HL-60 (cell line): ENCODE measurements at regions not wholly inside any gene's neighbourhood (a gene's known extent, or its start where the extent isn't known, plus 50 kb on each side); places are given as distances from the start of the nearest gene placed in this dataset.

Experiments used
- DNase-seq, 2 experiments: peaks; one replicate each; pipeline ENCODE4 v3.0.0-alpha.2; 2010 to 2020; ENCODE audit warnings: low read depth in 1 of 2, low spot score in 1 of 2
- H3K27ac ChIP-seq: fragments of 250-450 bp; sonication (Bioruptor Pico); replicated peaks from 2 replicates; pipeline ENCODE4 v1.5.1; 2020; ENCODE audit warnings: mild to moderate bottlenecking, moderate library complexity
- H3K27me3 ChIP-seq: fragments of 250-450 bp; sonication (Bioruptor Pico); 2 replicates; pipeline ENCODE4 v1.5.1; 2021; ENCODE audit warnings: mild to moderate bottlenecking, moderate library complexity; ENCODE audit not compliant: insufficient read depth, poor library complexity, severe bottlenecking
- H3K4me3 ChIP-seq: replicated peaks from 2 replicates; pipeline ENCODE4 v1.5.1; 2011; ENCODE audit warnings: mild to moderate bottlenecking, control low read depth, low read length; ENCODE audit not compliant: insufficient read depth
- CTCF ChIP-seq: IDR thresholded peaks from one replicate; pipeline ENCODE4 v1.5.1; 2011; ENCODE audit warnings: low read length, control low read depth, inconsistent platforms; ENCODE audit not compliant: insufficient read depth
- GABPA ChIP-seq: IDR thresholded peaks from 2 replicates; pipeline ENCODE4 v1.6.1; 2012; ENCODE audit warnings: low read depth
- POLR2AphosphoS5 ChIP-seq: IDR thresholded peaks from 2 replicates; pipeline ENCODE4 v1.6.1; 2012; ENCODE audit warnings: low read depth
- SPI1 ChIP-seq: IDR thresholded peaks from 2 replicates; pipeline ENCODE4 v1.6.1; 2012; ENCODE audit warnings: low read depth, mild to moderate bottlenecking, borderline replicate concordance
- TF ChIP-seq, protein P1 (sequence below): IDR thresholded peaks from 2 replicates; pipeline ENCODE4 v1.6.1; 2012; ENCODE audit warnings: low read depth; ENCODE audit not compliant: insufficient replicate concordance

DNA sequence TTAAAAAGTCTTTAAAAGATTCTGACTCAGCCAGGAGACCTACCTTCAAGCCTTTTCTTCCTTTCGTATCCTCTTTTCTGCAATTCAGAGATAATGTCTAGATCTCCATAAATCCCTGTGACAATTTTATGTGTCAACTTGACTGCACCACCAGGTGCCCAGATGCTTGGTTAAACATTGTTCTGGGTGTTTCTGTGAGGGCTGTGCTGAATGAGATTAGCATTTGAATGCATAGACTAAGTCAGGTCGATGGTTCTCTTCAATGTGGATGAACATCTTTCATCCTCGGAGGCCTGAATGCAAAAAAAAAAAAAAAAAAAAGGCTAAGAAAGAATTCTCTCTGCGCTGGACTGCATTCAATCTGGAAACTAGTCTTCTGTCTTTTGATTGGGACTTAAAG, 1082.7 kb downstream of the NLGN4X start:
- TF ChIP-seq SPI1 = no peak
- H3K4me3 ChIP-seq = no peak overlapping the region
- H3K27me3 ChIP-seq = no peaks in the 10 kb centered on the region
- no peak overlapping the region for H3K27ac ChIP-seq
- DNase-seq = no peak

DNA sequence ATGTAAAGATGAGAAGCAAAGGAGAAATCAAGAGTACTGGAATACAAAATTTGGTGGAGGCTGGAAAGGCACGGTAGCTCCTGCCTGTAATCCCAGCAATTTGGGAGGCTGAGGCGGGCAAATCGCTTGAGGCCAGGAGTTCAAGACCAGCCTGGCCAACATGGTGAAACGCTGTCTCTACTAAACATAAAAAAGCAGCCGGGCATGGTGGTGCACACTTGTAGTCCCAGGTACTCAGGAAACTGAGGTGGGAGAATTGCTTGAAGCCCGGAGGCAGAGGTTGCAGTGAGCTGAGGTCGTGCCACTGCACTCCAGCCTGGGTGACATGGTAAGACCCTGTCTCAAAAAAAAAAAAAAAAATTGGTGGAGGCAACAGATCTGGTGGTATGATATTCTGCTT, 1086.0 kb downstream of the NLGN4X start:
- TF ChIP-seq, protein P1, sequence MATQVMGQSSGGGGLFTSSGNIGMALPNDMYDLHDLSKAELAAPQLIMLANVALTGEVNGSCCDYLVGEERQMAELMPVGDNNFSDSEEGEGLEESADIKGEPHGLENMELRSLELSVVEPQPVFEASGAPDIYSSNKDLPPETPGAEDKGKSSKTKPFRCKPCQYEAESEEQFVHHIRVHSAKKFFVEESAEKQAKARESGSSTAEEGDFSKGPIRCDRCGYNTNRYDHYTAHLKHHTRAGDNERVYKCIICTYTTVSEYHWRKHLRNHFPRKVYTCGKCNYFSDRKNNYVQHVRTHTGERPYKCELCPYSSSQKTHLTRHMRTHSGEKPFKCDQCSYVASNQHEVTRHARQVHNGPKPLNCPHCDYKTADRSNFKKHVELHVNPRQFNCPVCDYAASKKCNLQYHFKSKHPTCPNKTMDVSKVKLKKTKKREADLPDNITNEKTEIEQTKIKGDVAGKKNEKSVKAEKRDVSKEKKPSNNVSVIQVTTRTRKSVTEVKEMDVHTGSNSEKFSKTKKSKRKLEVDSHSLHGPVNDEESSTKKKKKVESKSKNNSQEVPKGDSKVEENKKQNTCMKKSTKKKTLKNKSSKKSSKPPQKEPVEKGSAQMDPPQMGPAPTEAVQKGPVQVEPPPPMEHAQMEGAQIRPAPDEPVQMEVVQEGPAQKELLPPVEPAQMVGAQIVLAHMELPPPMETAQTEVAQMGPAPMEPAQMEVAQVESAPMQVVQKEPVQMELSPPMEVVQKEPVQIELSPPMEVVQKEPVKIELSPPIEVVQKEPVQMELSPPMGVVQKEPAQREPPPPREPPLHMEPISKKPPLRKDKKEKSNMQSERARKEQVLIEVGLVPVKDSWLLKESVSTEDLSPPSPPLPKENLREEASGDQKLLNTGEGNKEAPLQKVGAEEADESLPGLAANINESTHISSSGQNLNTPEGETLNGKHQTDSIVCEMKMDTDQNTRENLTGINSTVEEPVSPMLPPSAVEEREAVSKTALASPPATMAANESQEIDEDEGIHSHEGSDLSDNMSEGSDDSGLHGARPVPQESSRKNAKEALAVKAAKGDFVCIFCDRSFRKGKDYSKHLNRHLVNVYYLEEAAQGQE = no peak
- TF ChIP-seq CTCF (no peak), GABPA (no peak), POLR2AphosphoS5 (no peak), SPI1 (no peak)
- no peak overlapping the region for H3K4me3 ChIP-seq
- DNase-seq = no peak
- no peak overlapping the region for H3K27ac ChIP-seq
- no peaks in the 10 kb centered on the region for H3K27me3 ChIP-seq

DNA sequence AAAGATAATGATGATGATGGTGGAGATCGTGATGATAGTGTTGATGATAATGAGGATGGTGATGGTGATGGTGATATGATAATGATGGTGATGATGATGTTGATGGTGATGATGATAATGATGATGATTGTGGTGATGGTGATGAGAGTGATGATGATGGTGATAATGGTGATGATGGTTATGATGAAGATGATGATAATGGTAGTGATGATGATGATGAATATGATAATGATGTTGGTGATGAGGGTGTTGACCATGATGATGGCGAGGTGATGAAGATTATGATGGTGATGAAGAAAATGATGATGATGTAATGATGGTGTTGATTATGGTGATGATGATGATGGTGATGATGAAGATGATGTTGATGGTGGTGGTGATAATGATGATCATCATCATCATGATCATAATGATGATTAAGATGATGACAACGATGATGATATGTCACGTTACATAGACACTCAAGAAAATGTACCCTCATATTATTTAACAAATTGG, 1106.4 kb downstream of the NLGN4X start:
- H3K27ac ChIP-seq = no peak overlapping the region
- TF ChIP-seq, protein P1 = no peak
- TF ChIP-seq POLR2AphosphoS5 (no peak), CTCF (no peak), GABPA (no peak), SPI1 (no peak)
- H3K4me3 ChIP-seq = no peak overlapping the region
- no peak for DNase-seq
- no peaks in the 10 kb centered on the region for H3K27me3 ChIP-seq

DNA sequence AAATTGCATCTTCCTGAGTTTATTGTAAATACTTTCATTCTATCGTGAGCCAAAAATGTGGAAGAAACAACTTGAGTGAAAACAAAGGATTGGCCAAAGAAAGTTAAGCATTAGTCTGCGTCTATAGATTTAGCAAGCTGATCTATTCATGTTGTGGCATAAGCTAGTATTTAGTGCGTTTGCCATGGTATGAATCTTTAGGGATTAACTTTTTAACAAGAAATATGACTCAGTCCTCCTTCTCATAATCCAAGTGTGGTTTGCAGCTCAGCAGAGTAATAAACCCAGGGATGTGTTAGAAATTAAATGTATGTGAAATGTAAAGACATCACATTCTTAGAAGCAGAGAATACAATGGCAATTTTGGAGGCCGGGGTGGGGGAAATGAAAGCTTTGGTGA, 1110.9 kb downstream of the NLGN4X start:
- no peak for TF ChIP-seq GABPA
- no peak for TF ChIP-seq SPI1
- no peak for TF ChIP-seq CTCF
- TF ChIP-seq POLR2AphosphoS5 = no peak
- TF ChIP-seq, protein P1 = no peak
- Histone ChIP-seq H3K27ac (no peak overlapping the region), H3K27me3 (no peaks in the 10 kb centered on the region), H3K4me3 (no peak overlapping the region)
- DNase-seq = no peak
